GM21515 (cell line): ENCODE measurements at regions not wholly inside any gene's neighbourhood (a gene's known extent, or its start where the extent isn't known, plus 50 kb on each side); places are given as distances from the start of the nearest gene placed in this dataset.

ENCODE experiments used
- ATAC-seq: cut with Tn5 transposase; IDR thresholded peaks from one replicate; pipeline ENCODE4 v1.9.1; 2021; ENCODE audit not compliant: unreplicated experiment

GRCh38 chr9:99576876-99577275 is 244.8 kb upstream of the NR4A3 start:
- no peak for ATAC-seq

GRCh38 chr9:99577351-99577750 is 244.3 kb upstream of the NR4A3 start:
- ATAC-seq = no peak

- no peak for ATAC-seq
Observed at GRCh38 chr9:99578666-99579065, 243.0 kb upstream of the NR4A3 start.

GRCh38 chr9:99579964-99580363 is 241.7 kb upstream of the NR4A3 start:
- no peak for ATAC-seq

- ATAC-seq = no peak
Observed at GRCh38 chr9:99582814-99583213, 238.9 kb upstream of the NR4A3 start.

GRCh38 chr9:99588299-99588698 is 233.4 kb upstream of the NR4A3 start:
- no peak for ATAC-seq

GRCh38 chr9:99588747-99589146 is 232.9 kb upstream of the NR4A3 start:
- ATAC-seq = no peak

- no peak for ATAC-seq
Observed at GRCh38 chr9:99590410-99590809, 231.3 kb upstream of the NR4A3 start.

GRCh38 chr9:99590840-99591239 is 230.8 kb upstream of the NR4A3 start:
- no peak for ATAC-seq

- no peak for ATAC-seq
Observed at GRCh38 chr9:99591770-99592169, 229.9 kb upstream of the NR4A3 start.

GRCh38 chr9:99592834-99593574 is 228.7 kb upstream of the NR4A3 start:
- ATAC-seq = no peak

- no peak for ATAC-seq
Observed at GRCh38 chr9:99593610-99594009, 228.1 kb upstream of the NR4A3 start.

GRCh38 chr9:99594056-99594780 is 227.5 kb upstream of the NR4A3 start:
- no peak for ATAC-seq

- no peak for ATAC-seq
Observed at GRCh38 chr9:99595796-99596195, 225.9 kb upstream of the NR4A3 start.

- no peak for ATAC-seq
Observed at GRCh38 chr9:99601571-99602111, 220.0 kb upstream of the NR4A3 start.

- ATAC-seq = no peak
Observed at GRCh38 chr9:99602854-99603253, 218.8 kb upstream of the NR4A3 start.

GRCh38 chr9:99605016-99605743 is 216.5 kb upstream of the NR4A3 start:
- ATAC-seq = no peak

- ATAC-seq = no peak
Observed at GRCh38 chr9:99606296-99606695, 215.4 kb upstream of the NR4A3 start.

- ATAC-seq = no peak
Observed at GRCh38 chr9:99606957-99607356, 214.7 kb upstream of the NR4A3 start.

- no peak for ATAC-seq
Observed at GRCh38 chr9:99607842-99608448, 213.7 kb upstream of the NR4A3 start.

- ATAC-seq = no peak
Observed at GRCh38 chr9:99614341-99614740, 207.3 kb upstream of the NR4A3 start.
